ENCODE measurements at regions not wholly inside any gene's neighbourhood (a gene's known extent, or its start where the extent isn't known, plus 50 kb on each side); places are given as distances from the start of the nearest gene placed in this dataset.

GRCh38 chr2:2826621-2827020 lies 495.5 kb upstream of the MYT1L start:
- Histone ChIP-seq H3K9me3 (ENCODE audit: low read depth) (no peaks in the 10 kb centered on the region), H4K20me1 (ENCODE audit: insufficient read depth, poor library complexity, severe bottlenecking) (no peaks in the 10 kb centered on the region), H3K79me2 (no peaks in the 10 kb centered on the region), H3K36me3 (replicated peaks; ENCODE audit: insufficient read depth, low read depth) (no peaks in the 10 kb centered on the region), H3K4me2 (no peak overlapping the region), H3K4me1 (ENCODE audit: insufficient read depth) (no peaks in the 10 kb centered on the region), H3K27ac (no peak overlapping the region), H2AFZ (no peak overlapping the region), H3K9me2 (replicated peaks; ENCODE audit: insufficient read depth) (no peaks in the 10 kb centered on the region), H3K4me3 (no peak overlapping the region), H3K27me3 (no peaks in the 10 kb centered on the region)
- WGBS (ENCODE audit: low lambda C conversion rate, missing lambda C conversion rate): 86% methylated on average over 8 of the region's 8 CpGs
- no peak for TF ChIP-seq CTCF (IDR thresholded peaks at IDR 0.05; ENCODE audit: poor library complexity)
- TF ChIP-seq EZH2 (IDR thresholded peaks at IDR 0.05; ENCODE audit: borderline replicate concordance): no peak
- no peak for TF ChIP-seq EZH2phosphoT487 (IDR thresholded peaks at IDR 0.05; ENCODE audit: low read depth, severe bottlenecking, unreplicated experiment)
- no peak for DNase-seq (ENCODE audit: low spot score)

DNA sequence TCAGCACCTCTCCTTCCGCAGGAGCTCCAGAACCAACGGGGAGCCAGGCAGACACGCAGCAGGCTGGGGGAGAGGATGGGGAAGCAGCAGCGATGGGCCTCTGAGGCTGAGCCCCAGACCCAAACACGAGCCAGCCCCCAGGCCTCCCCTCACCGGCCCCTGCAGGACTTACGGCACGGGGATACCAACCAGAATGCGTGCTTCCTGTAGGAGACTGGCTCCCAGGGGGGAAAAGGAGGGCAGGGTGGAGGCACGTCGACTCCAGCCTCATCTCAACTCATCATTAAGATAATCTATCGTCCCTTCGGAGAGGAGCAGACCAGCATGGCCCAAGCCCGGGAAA lies 495.1 kb upstream of the MYT1L start:
- no peaks in the 10 kb centered on the region for H4K20me1 ChIP-seq (ENCODE audit: insufficient read depth, poor library complexity, severe bottlenecking)
- H3K9me3 ChIP-seq (ENCODE audit: low read depth): no peaks in the 10 kb centered on the region
- H3K79me2 ChIP-seq: no peaks in the 10 kb centered on the region
- 89% methylated on average over 13 of the region's 14 CpGs for WGBS (ENCODE audit: low lambda C conversion rate, missing lambda C conversion rate)
- H3K4me3 ChIP-seq: no peak overlapping the region
- no peak for DNase-seq (ENCODE audit: low spot score)
- H3K9me2 ChIP-seq (replicated peaks; ENCODE audit: insufficient read depth): no peaks in the 10 kb centered on the region
- H3K27ac ChIP-seq: no peak overlapping the region
- no peaks in the 10 kb centered on the region for H3K27me3 ChIP-seq
- H3K36me3 ChIP-seq (replicated peaks; ENCODE audit: insufficient read depth, low read depth): no peaks in the 10 kb centered on the region
- H2AFZ ChIP-seq: no peak overlapping the region
- H3K4me2 ChIP-seq: no peak overlapping the region
- H3K4me1 ChIP-seq (ENCODE audit: insufficient read depth): no peaks in the 10 kb centered on the region
- TF ChIP-seq CTCF (IDR thresholded peaks at IDR 0.05; ENCODE audit: poor library complexity) (no peak), EZH2phosphoT487 (IDR thresholded peaks at IDR 0.05; ENCODE audit: low read depth, severe bottlenecking, unreplicated experiment) (no peak), EZH2 (IDR thresholded peaks at IDR 0.05; ENCODE audit: borderline replicate concordance) (no peak)

- Histone ChIP-seq H3K4me1 (ENCODE audit: insufficient read depth) (no peaks in the 10 kb centered on the region), H3K27me3 (no peaks in the 10 kb centered on the region), H4K20me1 (ENCODE audit: insufficient read depth, poor library complexity, severe bottlenecking) (no peaks in the 10 kb centered on the region), H2AFZ (no peak overlapping the region), H3K9me3 (ENCODE audit: low read depth) (no peaks in the 10 kb centered on the region), H3K4me2 (no peak overlapping the region), H3K36me3 (replicated peaks; ENCODE audit: insufficient read depth, low read depth) (no peaks in the 10 kb centered on the region), H3K9me2 (replicated peaks; ENCODE audit: insufficient read depth) (no peaks in the 10 kb centered on the region), H3K79me2 (no peaks in the 10 kb centered on the region), H3K4me3 (no peak overlapping the region), H3K27ac (no peak overlapping the region)
- DNase-seq (ENCODE audit: low spot score): no peak
- TF ChIP-seq CTCF (IDR thresholded peaks at IDR 0.05; ENCODE audit: poor library complexity): no peak
- no peak for TF ChIP-seq EZH2phosphoT487 (IDR thresholded peaks at IDR 0.05; ENCODE audit: low read depth, severe bottlenecking, unreplicated experiment)
- no peak for TF ChIP-seq EZH2 (IDR thresholded peaks at IDR 0.05; ENCODE audit: borderline replicate concordance)
- 94% methylated on average over 21 of the region's 21 CpGs for WGBS (ENCODE audit: low lambda C conversion rate, missing lambda C conversion rate)
These were observed 494.6 kb upstream of the MYT1L start for GRCh38 chr2:2825516-2826208.
